Gastrocnemius medialis (tissue), 4 donors: ENCODE measurements at regions not wholly inside any gene's neighbourhood (a gene's known extent, or its start where the extent isn't known, plus 50 kb on each side); places are given as distances from the start of the nearest gene placed in this dataset.

Experiments
- CTCF ChIP-seq, 5 experiments: fragments of 450-650 bp in 3 of 5; fragments of 200-600 bp in 2 of 5; sonication (generic) in 2 of 5; IDR thresholded peaks in 4 of 5; conservative IDR thresholded peaks in 1 of 5; 1 replicate in 4 of 5; 2 replicates in 1 of 5; pipeline ENCODE4 v1.5.1; 2016 to 2019; ENCODE audit warnings: antibody characterized with exemption in 5 of 5, mild to moderate bottlenecking in 3 of 5, moderate library complexity in 3 of 5
- POLR2A ChIP-seq, 2 donors: fragments of 450-650 bp; IDR thresholded peaks; one replicate each; pipeline ENCODE4 v1.6.1; 2017; ENCODE audit warnings: antibody characterized with exemption in 2 of 2, mild to moderate bottlenecking in 2 of 2, moderate library complexity in 2 of 2

DNA sequence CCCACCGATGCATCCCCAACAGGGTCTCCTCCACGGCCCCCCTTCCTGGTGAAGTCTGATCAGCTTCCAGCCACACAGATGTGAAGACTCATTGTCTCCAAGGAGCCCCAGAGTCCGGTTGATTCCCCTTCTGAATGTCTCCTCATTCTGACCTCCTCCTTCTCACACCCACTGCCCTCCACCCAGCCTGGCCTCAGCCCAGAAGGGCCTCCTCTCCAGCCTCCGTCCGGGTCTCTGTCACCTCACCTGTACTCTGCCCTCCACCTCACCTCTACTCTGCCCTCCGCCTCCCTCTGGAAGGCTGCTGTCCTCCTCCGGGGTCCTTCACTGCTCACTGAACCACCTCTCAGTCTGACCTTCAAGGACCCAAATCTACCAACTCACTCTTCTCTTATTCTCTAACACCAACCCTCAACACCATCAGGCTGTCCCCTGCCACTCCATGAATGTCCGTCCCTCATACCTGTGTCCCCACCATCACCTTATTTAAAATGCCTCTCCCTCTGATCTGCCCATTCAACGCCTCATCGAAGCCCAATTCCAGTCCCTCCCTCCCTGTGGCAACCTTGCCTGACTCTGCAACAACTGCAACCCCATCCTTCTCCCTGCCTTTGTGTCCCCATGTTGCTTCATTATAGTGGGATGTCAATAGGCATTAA is 201.2 kb downstream of the TOMM20 start:
- TF ChIP-seq CTCF (IDR thresholded peaks at IDR 0.05 in 4 of 5, conservative IDR thresholded peaks at IDR 0.05 in 1 of 5): no peak
- TF ChIP-seq POLR2A (IDR thresholded peaks at IDR 0.05): no peak
